GM12891 (cell line): ENCODE measurements at regions not wholly inside any gene's neighbourhood (a gene's known extent, or its start where the extent isn't known, plus 50 kb on each side); places are given as distances from the start of the nearest gene placed in this dataset.
A peak's percentile ranks its signal among the peaks of the same experiment; 100 is the strongest.

Source experiments
- DNase-seq: peaks from one replicate; pipeline ENCODE4 v3.0.0; 2011; ENCODE audit warnings: low spot score; ENCODE audit not compliant: insufficient read length
- FAIRE-seq: peaks from 2 replicates; lab custom pipeline; 2011; peaks lifted over from hg19 to GRCh38; lab: Jason Lieb, UNC
- PAX5 ChIP-seq: IDR thresholded peaks from 2 replicates; pipeline ENCODE4 v1.6.1; 2011; ENCODE audit warnings: low read length, moderate library complexity, mild to moderate bottlenecking; ENCODE audit not compliant: insufficient read depth, severe bottlenecking
- POLR2A ChIP-seq: IDR thresholded peaks from 2 replicates; pipeline ENCODE4 v1.6.1; 2011; ENCODE audit warnings: low read depth, low read length, control low read depth
- POLR2AphosphoS5 ChIP-seq: IDR thresholded peaks from 2 replicates; pipeline ENCODE4 v1.6.1; 2011; ENCODE audit warnings: low read depth, low read length, control low read depth
- POU2F2 ChIP-seq: IDR thresholded peaks from 2 replicates; pipeline ENCODE4 v1.6.1; 2011; ENCODE audit warnings: low read depth, mild to moderate bottlenecking, control low read depth, low read length, moderate library complexity
- SPI1 ChIP-seq: IDR thresholded peaks from 2 replicates; pipeline ENCODE4 v1.6.1; 2011; ENCODE audit warnings: low read depth, low read length, control low read depth
- TAF1 ChIP-seq: IDR thresholded peaks from 2 replicates; pipeline ENCODE4 v1.6.1; 2011; ENCODE audit warnings: low read depth, low read length, control low read depth

- TF ChIP-seq POLR2AphosphoS5 (no peak), POLR2A (no peak), POU2F2 (no peak), SPI1 (no peak), PAX5 (no peak), TAF1 (no peak)
- FAIRE-seq (no peak), DNase-seq (no peak)
Measured at GRCh38 chr6:41476401-41476800, 69.8 kb upstream of the FOXP4 start.

GRCh38 chr6:41477572-41477971 lies 68.6 kb upstream of the FOXP4 start:
- no peak for FAIRE-seq
- no peak for DNase-seq
- no peak for TF ChIP-seq POLR2A
- TF ChIP-seq POU2F2 = no peak
- no peak for TF ChIP-seq SPI1
- TF ChIP-seq PAX5 = no peak
- no peak for TF ChIP-seq TAF1

- FAIRE-seq = no peak
- DNase-seq = no peak
- no peak for TF ChIP-seq POU2F2
- no peak for TF ChIP-seq SPI1
- no peak for TF ChIP-seq POLR2AphosphoS5
- no peak for TF ChIP-seq TAF1
- TF ChIP-seq POLR2A = no peak
- TF ChIP-seq PAX5 = no peak
Measured at GRCh38 chr6:41483943-41484342, 62.2 kb upstream of the FOXP4 start.

- TF ChIP-seq PAX5 = no peak
- no peak for TF ChIP-seq TAF1
- TF ChIP-seq POLR2A = no peak
- no peak for TF ChIP-seq POU2F2
- no peak for TF ChIP-seq SPI1
- no peak for TF ChIP-seq POLR2AphosphoS5
- DNase-seq = no peak
- no peak for FAIRE-seq
Measured at GRCh38 chr6:41487860-41488432, 58.2 kb upstream of the FOXP4 start.

- DNase-seq = no peak
- TF ChIP-seq PAX5 (no peak), TAF1 (no peak), SPI1 (peak; percentile 38)
- FAIRE-seq = peak; percentile 26
Measured at GRCh38 chr6:41488433-41489119, 57.6 kb upstream of the FOXP4 start.

GRCh38 chr6:41489120-41489851 lies 56.9 kb upstream of the FOXP4 start:
- FAIRE-seq (peak; percentile 47), DNase-seq (no peak)

GRCh38 chr6:41492261-41492891 lies 53.8 kb upstream of the FOXP4 start:
- TF ChIP-seq TAF1 (no peak), PAX5 (no peak), SPI1 (no peak), POLR2A (no peak)
- DNase-seq = no peak
- no peak for FAIRE-seq

More at GRCh38 chr6:41489120-41489851, 56.9 kb upstream of the FOXP4 start:
- TF ChIP-seq SPI1 (no peak), POLR2AphosphoS5 (no peak), POLR2A (no peak), TAF1 (no peak), POU2F2 (no peak)

GRCh38 chr6:41494212-41495110 lies 51.7 kb upstream of the FOXP4 start:
- DNase-seq (no peak), FAIRE-seq (peak; percentile 26)
- TF ChIP-seq POLR2AphosphoS5 = no peak
- peak; percentile 66 for TF ChIP-seq SPI1
- TF ChIP-seq POU2F2 = no peak
